Eye (tissue), 1 donor: ENCODE measurements at regions not wholly inside any gene's neighbourhood (a gene's known extent, or its start where the extent isn't known, plus 50 kb on each side); places are given as distances from the start of the nearest gene placed in this dataset.
"Not testable (repeated sequence)": the region's sequence is repeated elsewhere in the genome, so short reads cannot be mapped to it uniquely, and the experiment has no call there.

ENCODE experiments used
- DNase-seq: peaks from one replicate; pipeline ENCODE4 v3.0.0-alpha.2; 2015

DNA sequence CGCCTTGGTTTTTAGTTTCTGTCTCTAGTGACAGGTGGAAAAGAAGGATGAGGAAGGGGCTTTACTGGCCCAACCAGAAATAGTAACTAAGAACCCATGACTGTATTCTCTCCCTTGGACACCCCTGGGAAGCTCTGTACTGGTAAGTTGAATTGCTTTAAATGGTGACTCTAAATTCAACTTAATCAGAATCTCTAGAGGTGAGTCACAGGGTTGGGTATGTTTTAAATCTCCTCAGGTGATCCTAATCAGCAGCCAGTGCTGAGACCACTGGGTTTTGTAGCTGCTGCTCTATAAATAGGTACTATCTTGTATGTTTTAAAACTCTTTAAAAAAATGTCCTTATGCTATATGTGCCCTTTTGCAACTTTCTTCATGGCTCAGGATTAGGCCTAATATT lies 314.0 kb upstream of the ECI2 start:
- no peak for DNase-seq

DNA sequence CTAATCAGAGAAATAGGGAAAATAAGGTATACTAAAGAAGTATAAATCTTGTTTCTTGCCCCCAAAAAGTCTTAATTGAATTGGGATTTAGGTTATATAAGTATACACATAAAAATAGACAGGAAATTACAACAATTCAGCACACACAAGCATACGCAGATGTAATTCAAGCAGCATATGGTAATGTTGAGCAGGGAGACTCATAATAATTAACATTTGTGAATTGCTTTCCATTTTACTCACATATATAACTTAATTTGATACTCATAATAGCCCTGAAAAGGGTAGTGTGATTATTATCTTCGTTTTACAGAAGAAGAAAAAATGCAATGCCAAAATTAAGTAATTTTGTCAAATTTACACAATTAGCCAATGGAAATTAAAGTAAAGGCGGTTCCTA lies 313.5 kb upstream of the ECI2 start:
- no peak for DNase-seq

- DNase-seq = no peak
These were observed 312.4 kb upstream of the ECI2 start for GRCh38 chr6:4447639-4448330.

DNA sequence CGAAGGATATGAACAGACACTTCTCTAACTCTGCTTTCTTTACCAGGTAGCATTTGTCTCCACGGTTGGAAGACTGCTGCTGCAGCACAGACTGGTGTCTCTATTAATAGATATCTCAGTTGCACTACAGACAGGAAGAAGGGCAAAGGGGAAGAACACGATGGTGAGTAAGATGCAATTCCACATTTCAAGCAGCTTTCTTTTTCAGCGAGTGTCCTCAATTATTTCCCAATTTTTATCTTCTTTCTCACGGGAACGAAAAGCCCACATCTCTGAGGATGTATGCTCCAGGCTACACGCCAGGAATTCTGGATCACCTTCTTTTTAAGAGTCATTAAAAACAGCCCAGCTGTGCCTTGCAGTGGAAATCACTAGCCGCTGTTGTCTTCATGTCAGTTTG lies 311.6 kb upstream of the ECI2 start:
- DNase-seq = no peak

- DNase-seq = no peak
These were observed 306.6 kb upstream of the ECI2 start for GRCh38 chr6:4441981-4442434.

DNA sequence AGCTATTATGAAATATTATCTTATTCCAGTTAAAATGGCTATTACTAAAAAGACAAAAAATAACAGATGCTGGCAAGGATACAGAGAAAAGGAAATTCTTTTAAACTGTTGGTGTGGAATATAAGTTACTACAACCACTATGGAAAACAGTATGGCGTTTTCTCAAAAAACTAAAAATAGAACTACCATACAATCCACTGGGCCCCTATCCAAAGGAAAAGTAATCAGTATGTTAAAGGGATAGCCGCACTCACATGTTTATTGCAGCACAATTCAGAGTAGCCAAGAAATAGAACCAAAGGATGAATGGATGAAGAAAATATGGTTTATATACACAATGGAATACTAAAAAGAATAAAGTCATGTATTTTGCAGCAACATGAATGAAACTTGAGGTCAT lies 303.8 kb upstream of the ECI2 start:
- DNase-seq = no peak

DNA sequence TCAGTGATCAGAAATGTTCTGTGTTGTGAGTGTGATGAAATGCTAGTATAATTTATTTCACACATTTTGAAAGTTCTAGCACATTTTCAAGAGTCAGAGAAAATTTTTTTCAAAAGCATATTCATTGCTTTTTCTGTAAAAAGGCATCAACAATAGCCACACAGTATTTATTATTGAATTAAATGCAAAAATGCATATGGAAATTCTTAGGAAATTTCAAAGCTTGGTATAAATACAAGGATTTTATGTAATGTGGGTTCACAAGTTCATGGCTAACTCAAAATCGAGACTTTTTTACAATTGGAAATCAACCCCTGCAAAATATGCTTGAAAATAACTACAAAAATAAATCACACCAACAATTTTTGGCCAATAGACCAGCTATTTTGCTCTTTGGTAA lies 302.0 kb upstream of the ECI2 start:
- DNase-seq = no peak

DNA sequence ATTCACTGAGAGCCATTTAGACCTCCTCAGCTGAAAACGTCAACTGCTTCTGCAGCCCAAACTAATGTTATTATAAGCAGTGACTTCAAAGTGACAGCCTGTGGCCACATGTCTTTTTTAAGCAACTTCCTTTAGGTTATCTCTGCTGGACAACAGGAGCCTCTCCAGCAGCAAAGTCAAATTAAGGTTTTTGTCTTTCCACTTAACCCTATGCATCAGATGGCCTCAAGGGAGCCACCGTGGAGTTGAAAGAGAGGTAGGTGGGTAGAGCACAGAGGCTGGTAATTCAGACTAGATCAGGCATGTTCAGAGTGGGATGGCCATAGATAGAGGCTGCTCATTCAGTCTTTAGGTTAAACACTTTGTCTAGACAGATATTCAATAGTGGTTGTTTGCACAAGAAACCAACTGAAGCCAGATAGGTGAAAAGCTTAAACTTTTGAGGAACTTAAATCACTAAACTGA lies 300.6 kb upstream of the ECI2 start:
- DNase-seq = no peak

GRCh38 chr6:4434655-4435054 lies 299.3 kb upstream of the ECI2 start:
- DNase-seq = no peak

GRCh38 chr6:4433199-4433598 lies 297.8 kb upstream of the ECI2 start:
- DNase-seq = no peak

- no peak for DNase-seq
These were observed 291.6 kb upstream of the ECI2 start for GRCh38 chr6:4426968-4427367.

DNA sequence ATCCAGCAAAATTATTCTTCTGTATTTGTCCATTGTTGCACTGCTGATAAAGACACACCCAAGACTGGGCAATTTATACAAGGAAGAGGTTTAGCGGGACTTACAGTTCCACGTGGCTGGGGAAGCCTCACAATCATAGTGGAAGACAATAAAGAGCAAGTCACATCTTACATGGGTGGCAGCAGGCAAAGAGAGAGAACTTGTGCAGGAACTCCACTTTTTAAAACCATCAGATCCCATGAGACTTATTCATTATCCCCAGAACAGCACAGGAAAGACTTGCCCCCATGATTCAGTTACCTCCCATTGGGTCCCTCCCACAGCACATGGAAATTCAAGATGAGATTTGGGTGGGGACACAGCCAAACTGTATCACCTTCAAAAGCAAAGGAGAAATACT lies 286.5 kb upstream of the ECI2 start:
- no peak for DNase-seq

GRCh38 chr6:4420160-4420865 lies 284.9 kb upstream of the ECI2 start:
- no peak for DNase-seq

DNA sequence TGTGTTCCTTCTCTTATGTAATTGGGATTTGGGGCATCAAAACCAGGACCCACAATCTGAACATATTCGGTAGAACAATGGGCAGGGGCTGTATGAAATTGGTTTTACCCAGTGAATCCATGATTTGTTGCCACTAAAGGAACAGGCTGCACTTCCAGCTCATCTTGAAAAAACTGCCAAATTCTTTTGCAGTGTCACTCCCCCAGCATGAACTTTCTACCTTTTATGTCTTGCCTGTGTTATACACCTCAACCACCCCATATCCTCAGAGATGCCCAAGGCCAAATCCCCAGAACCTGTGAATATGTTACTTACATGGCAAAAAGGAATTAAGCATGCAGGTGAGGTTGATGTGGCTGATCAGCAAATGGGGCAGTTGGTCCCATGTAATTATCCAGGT lies 280.2 kb upstream of the ECI2 start:
- DNase-seq = no peak

- DNase-seq = not testable (repeated sequence)
These were observed 278.7 kb upstream of the ECI2 start for GRCh38 chr6:4414078-4414477.

- DNase-seq = no peak
These were observed 277.7 kb upstream of the ECI2 start for GRCh38 chr6:4413073-4413472.

DNA sequence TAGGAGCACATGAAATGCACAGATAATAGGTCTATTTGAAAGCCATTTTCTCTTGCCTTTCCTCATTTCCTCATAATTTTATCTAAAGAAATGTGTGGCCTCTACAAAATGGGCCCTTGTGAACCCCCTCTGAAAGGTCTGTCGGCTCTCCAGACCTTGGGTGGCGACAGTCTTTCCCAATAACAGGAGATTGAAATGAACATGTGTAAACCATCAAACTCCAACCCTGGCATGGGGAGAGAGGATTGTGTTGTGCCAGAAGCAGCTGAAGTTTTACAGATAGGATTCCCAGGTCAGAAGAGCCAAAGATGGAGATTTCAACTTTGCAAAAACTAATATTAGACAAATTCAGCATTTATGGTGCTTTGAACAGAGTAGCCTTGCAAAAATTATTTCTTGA lies 277.1 kb upstream of the ECI2 start:
- DNase-seq = no peak

DNA sequence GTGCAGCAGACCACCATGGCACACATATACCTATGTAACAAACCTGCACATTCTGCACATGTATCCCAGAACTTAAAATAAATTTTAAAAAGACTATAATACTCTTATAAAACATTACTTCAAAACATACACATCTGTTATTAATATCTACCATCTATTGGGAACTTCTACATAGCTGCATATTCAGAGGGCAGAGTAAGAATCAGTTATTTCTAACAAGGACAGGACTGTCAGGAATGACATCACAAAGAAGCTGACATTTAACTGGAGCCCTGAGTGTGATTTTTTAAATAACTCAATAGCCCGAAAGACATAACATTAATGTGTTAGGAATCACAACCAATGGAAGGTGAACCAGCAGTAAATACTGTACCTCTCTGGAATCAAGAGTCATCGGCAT lies 276.7 kb upstream of the ECI2 start:
- no peak for DNase-seq

DNA sequence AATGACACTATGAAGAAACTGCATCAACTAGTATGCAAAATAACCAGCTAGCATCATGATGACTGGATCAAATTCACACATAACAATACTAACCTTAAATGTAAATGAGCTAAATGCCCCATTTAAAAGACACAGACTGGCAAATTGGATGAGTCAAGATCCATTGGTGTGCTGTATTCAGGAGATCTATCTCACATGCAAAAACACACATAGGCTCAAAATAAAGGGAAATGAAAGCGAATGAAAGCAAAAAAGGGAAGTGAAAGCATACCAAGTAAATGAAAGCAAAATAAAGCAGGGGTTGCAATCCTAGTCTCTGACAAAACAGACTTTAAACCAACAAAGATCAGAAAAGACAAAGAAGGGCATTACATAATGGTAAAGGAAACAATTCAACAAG lies 272.3 kb upstream of the ECI2 start:
- not testable (repeated sequence) for DNase-seq

DNA sequence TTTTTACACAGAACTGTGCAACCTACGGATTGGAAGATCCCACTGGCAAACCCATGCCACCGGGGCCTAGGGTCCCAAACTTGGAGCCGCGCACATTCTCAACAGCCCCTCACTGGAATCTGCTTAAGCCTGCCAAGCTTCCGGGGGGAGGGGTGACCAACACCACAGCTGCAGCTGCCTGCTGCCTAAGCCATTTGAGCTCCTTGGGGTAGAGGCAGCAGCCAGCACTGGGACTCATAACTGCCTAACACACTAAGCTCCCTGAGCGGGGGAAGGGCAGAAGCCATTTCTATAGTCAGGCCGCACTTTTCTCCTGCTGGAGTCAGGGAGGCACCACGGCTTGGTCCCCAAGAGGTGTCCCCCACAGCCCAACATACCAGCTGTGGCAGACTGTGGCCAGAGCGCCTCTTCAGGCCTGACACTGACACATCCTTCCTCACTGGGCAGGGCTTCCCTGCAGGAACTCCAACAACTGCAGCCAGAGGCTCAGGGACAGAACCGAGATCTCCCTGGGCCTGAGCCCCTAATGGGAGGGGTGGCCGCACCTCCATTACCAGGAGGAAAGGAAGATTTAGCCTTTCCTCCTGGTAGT lies 270.3 kb upstream of the ECI2 start:
- DNase-seq = peak; percentile 59

- no peak for DNase-seq
These were observed 269.0 kb upstream of the ECI2 start for GRCh38 chr6:4404415-4404814.

GRCh38 chr6:4403828-4404227 lies 268.5 kb upstream of the ECI2 start:
- DNase-seq = no peak

DNA sequence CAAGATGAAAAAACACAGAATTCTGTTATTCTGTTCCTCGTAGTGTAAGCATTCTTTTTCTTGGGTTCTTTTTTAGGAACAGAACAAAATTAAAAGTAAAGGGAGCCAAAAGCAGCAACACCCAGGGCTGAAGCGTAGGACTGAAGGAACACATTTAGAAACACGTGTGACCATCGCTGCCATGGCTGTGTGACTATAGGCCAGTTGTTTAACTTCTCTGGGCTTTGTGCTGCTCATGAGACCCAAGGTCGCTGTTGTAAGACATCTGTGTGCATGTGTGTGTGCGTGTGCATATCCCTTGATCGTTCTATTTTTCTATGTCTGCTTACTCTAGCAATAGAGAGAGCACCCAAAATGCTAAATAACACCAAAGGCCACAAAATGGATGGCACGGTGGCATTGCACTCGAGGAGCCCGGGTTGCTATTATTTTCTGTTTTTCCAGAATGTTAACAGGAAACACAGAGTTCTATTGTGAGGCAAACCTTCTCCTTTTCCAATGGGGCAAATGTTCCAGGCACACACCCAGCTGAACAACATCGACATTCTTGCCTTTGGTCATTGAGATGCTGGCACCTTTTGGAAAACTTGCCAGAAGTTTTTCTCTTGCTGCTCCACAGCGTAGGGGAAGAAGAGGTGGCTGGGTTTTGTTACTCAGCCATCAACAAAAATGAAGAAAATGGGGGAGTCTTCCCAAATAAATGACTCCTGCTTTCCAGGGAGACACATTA lies 267.8 kb upstream of the ECI2 start:
- no peak for DNase-seq
